Naive thymus-derived CD8-positive, alpha-beta T cell (primary cell): ENCODE measurements at regions not wholly inside any gene's neighbourhood (a gene's known extent, or its start where the extent isn't known, plus 50 kb on each side); places are given as distances from the start of the nearest gene placed in this dataset.
"Not testable (repeated sequence)": the region's sequence is repeated elsewhere in the genome, so short reads cannot be mapped to it uniquely, and the experiment has no call there.

Experiments used
- ATAC-seq, 2 donors: fragments of 150-1000 bp; cut with Tn5 transposase in 1 of 2; sonication (Bioruptor Pico), chemical (Tn5 transposase) in 1 of 2; 1 replicate in 1 of 2; 2 replicates in 1 of 2; pipeline ENCODE4 v1.10.0; 2021; ENCODE audit warnings: mild to moderate bottlenecking in 2 of 2, moderate library complexity in 2 of 2
- POLR2A ChIA-PET: fragments of 350-600 bp; sonication (Branson Sonifier 250); formaldehyde crosslinking; loops from one replicate; lab custom pipeline; 2021; ENCODE audit warnings: antibody characterized with exemption; lab: Charles Lee
- DNase-seq, 10 donors: peaks; one replicate each; pipeline versions ENCODE4 v3.0.0 to v3.0.0-alpha.2; 2020 to 2022
- H3K27ac Mint-ChIP-seq, 10 donors: one replicate each; pipeline ENCODE4 v1.8.0; 2020 to 2022; ENCODE audit warnings: mild to moderate bottlenecking in 10 of 10, mixed read lengths in 10 of 10, moderate library complexity in 4 of 10, inconsistent platforms in 1 of 10
- H3K27me3 Mint-ChIP-seq, 5 donors: one replicate each; pipeline ENCODE4 v1.8.0; 2021 to 2022; ENCODE audit warnings: mixed read lengths in 5 of 5
- H3K36me3 Mint-ChIP-seq, 3 donors: one replicate each; pipeline ENCODE4 v1.8.0; 2020 to 2022; ENCODE audit warnings: mixed read lengths in 3 of 3, mild to moderate bottlenecking in 2 of 3, inconsistent platforms in 1 of 3
- H3K4me1 Mint-ChIP-seq, 4 donors: one replicate each; pipeline ENCODE4 v1.8.0; 2021 to 2022; ENCODE audit warnings: mixed read lengths in 4 of 4
- H3K4me3 Mint-ChIP-seq, 10 donors: one replicate each; pipeline ENCODE4 v1.8.0; 2020 to 2022; ENCODE audit warnings: mild to moderate bottlenecking in 10 of 10, mixed read lengths in 10 of 10, moderate library complexity in 6 of 10, inconsistent platforms in 1 of 10
- H3K9me3 Mint-ChIP-seq, 9 donors: one replicate each; pipeline ENCODE4 v1.8.0; 2020 to 2022; ENCODE audit warnings: mixed read lengths in 9 of 9, mild to moderate bottlenecking in 3 of 9, inconsistent platforms in 1 of 9, moderate library complexity in 1 of 9

DNA sequence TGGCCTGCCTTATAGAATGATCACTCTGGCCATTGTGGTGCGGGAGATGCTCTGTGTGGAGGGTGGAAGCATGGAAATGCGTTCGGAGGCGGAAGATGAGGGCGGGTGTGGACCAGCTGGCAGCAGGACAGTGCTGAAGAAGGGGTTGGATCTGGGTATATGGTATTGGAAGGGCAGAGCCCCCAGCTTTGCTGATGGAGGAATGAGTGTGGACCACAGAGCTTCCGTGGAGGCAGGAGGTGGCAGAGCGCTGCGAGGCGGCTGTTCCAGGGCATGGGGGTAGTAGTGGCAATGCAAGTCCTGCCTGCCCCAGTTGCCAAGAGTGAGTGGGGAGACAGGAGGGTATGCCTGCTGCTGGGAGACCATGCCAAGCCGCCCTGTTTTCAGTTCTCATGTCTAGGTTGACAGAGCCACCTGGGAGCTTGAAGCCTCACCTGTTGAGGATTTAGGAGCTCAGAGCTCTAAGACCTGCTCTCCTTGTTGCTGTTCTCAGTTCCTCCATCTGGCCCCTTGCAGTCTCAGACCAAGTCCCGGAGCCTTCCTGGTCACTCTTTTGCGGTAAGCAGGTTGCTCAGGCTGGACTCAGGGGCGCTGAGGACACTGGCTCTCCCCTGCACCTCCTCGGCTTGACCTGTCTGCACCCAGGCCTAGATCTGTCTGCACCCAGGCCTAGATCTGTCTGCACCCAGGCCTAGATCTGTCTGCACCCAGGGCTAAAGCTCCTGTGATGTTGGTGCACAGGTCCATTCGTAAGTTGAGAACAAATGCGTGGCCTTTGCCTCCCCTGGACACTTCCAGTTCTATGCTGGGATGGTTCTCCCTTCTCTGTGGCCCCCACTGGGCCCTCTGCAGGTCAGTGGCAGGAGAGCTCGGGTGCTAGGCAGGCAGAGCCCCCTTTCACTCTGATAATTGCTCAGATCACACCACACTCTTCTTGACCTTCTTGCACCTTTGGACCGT lies 290.5 kb upstream of the HS6ST1 start:
- H3K9me3 Mint-ChIP-seq, result no peaks in the 10 kb centered on the region
- H3K36me3 Mint-ChIP-seq, result no peaks in the 10 kb centered on the region
- no peak overlapping the region for H3K27ac Mint-ChIP-seq
- peak in 1 of 10 donors; percentile 45 for DNase-seq
- no peak for ATAC-seq
- H3K27me3 Mint-ChIP-seq, result peaks cover 0 to 9% (median 0%) of the 10 kb centered on the region in 5 donors
- POLR2A ChIA-PET, result no interaction called here
- no peak overlapping the region for H3K4me3 Mint-ChIP-seq
- H3K4me1 Mint-ChIP-seq, result no peaks in the 10 kb centered on the region

- H3K4me3 Mint-ChIP-seq, result no peak overlapping the region
- DNase-seq, result no peak
- POLR2A ChIA-PET, result no interaction called here
- H3K9me3 Mint-ChIP-seq, result peaks cover 0 to 2% (median 0%) of the 10 kb centered on the region in 9 donors
- H3K27me3 Mint-ChIP-seq, result peaks cover 0 to 9% (median 0%) of the 10 kb centered on the region in 5 donors
- no peaks in the 10 kb centered on the region for H3K4me1 Mint-ChIP-seq
- H3K27ac Mint-ChIP-seq, result no peak overlapping the region
- no peak for ATAC-seq
- H3K36me3 Mint-ChIP-seq, result no peaks in the 10 kb centered on the region
These were observed 291.8 kb upstream of the HS6ST1 start for GRCh38 chr2:128610496-128610895.

- Mint-ChIP-seq H3K27ac (no peak overlapping the region), H3K36me3 (no peaks in the 10 kb centered on the region), H3K27me3 (peaks cover 0 to 9% (median 0%) of the 10 kb centered on the region in 5 donors), H3K4me1 (no peaks in the 10 kb centered on the region), H3K9me3 (peaks cover 0 to 2% (median 0%) of the 10 kb centered on the region in 9 donors), H3K4me3 (no peak overlapping the region)
- POLR2A ChIA-PET, result no interaction called here
- DNase-seq, result peak in 1 of 10 donors; percentile 24
- ATAC-seq, result no peak
These were observed 293.0 kb upstream of the HS6ST1 start for GRCh38 chr2:128611421-128612320.

GRCh38 chr2:128612628-128613027 lies 294.0 kb upstream of the HS6ST1 start:
- peak in 1 of 10 donors; percentile 16 for DNase-seq
- peaks cover 0 to 9% (median 0%) of the 10 kb centered on the region in 5 donors for H3K27me3 Mint-ChIP-seq
- no peaks in the 10 kb centered on the region for H3K4me1 Mint-ChIP-seq
- peaks cover 0 to 2% (median 0%) of the 10 kb centered on the region in 9 donors for H3K9me3 Mint-ChIP-seq
- no peak overlapping the region for H3K4me3 Mint-ChIP-seq
- POLR2A ChIA-PET, result no interaction called here
- no peak for ATAC-seq
- H3K36me3 Mint-ChIP-seq, result no peaks in the 10 kb centered on the region
- H3K27ac Mint-ChIP-seq, result no peak overlapping the region

GRCh38 chr2:128613351-128613750 lies 294.7 kb upstream of the HS6ST1 start:
- H3K27me3 Mint-ChIP-seq, result peaks cover 0 to 9% (median 0%) of the 10 kb centered on the region in 5 donors
- no peaks in the 10 kb centered on the region for H3K36me3 Mint-ChIP-seq
- peaks cover 0 to 2% (median 0%) of the 10 kb centered on the region in 9 donors for H3K9me3 Mint-ChIP-seq
- H3K4me1 Mint-ChIP-seq, result no peaks in the 10 kb centered on the region
- H3K27ac Mint-ChIP-seq, result no peak overlapping the region
- H3K4me3 Mint-ChIP-seq, result no peak overlapping the region
- POLR2A ChIA-PET, result no interaction called here
- DNase-seq (peak in 1 of 10 donors; percentile 32), ATAC-seq (no peak)

GRCh38 chr2:128613876-128614275 lies 295.2 kb upstream of the HS6ST1 start:
- no peak overlapping the region for H3K27ac Mint-ChIP-seq
- H3K27me3 Mint-ChIP-seq, result peaks cover 0 to 9% (median 0%) of the 10 kb centered on the region in 5 donors
- peaks cover 0 to 2% (median 0%) of the 10 kb centered on the region in 9 donors for H3K9me3 Mint-ChIP-seq

GRCh38 chr2:128614907-128615306 lies 296.2 kb upstream of the HS6ST1 start:
- H3K27me3 Mint-ChIP-seq, H3K36me3 Mint-ChIP-seq, POLR2A ChIA-PET, H3K4me3 Mint-ChIP-seq, H3K9me3 Mint-ChIP-seq, H3K27ac Mint-ChIP-seq, H3K4me1 Mint-ChIP-seq, ATAC-seq: not testable (repeated sequence)
- DNase-seq, result peak in 1 of 10 donors; percentile 7

More at GRCh38 chr2:128613876-128614275, 295.2 kb upstream of the HS6ST1 start:
- POLR2A ChIA-PET, result no interaction called here
- no peak for DNase-seq
- Mint-ChIP-seq H3K4me3 (no peak overlapping the region), H3K4me1 (peaks cover 0 to 3% (median 0%) of the 10 kb centered on the region in 4 donors), H3K36me3 (no peaks in the 10 kb centered on the region)
- ATAC-seq, result no peak

DNA sequence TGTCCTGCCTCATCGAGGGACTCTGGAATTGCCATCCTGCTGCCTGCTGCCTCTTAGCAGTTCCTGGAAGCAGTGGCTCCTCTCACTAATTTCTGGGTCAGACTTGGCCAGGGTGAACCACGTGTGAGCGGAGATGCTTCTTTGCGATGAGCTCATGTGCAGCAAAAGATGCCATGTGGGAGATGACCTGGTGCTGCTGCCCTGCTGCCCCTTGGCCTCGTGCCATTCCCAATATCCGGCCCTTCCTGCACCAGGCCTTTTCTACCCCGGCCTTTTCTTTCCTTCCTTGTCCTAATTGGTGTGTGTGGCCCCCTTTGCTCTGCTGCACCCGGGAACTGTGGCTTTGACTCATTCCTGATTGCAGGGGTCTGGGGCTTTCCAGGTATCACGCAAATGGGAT lies 296.9 kb upstream of the HS6ST1 start:
- Mint-ChIP-seq H3K27me3 (peaks cover 0 to 9% (median 0%) of the 10 kb centered on the region in 5 donors), H3K9me3 (peaks cover 0 to 2% (median 0%) of the 10 kb centered on the region in 9 donors), H3K36me3 (no peaks in the 10 kb centered on the region), H3K4me1 (peaks cover 0 to 3% (median 0%) of the 10 kb centered on the region in 4 donors), H3K27ac (peak overlapping the region in 1 of 10 donors; percentile 70), H3K4me3 (no peak overlapping the region)
- peak in 1 of 10 donors; percentile 14 for DNase-seq
- ATAC-seq, result no peak
- POLR2A ChIA-PET, result no interaction called here

- Mint-ChIP-seq H3K36me3 (no peaks in the 10 kb centered on the region), H3K9me3 (peaks cover 0 to 2% (median 0%) of the 10 kb centered on the region in 9 donors), H3K4me3 (no peak overlapping the region), H3K27me3 (peaks cover 0 to 6% (median 0%) of the 10 kb centered on the region in 5 donors), H3K27ac (no peak overlapping the region), H3K4me1 (peaks cover 0 to 3% (median under 1%) of the 10 kb centered on the region in 4 donors)
- no peak for ATAC-seq
- POLR2A ChIA-PET, result interaction anchor here (0.7 kb wide), 1 partner anchor 37 kb away, joined by 6 read pairs; no protein-coding TSS in a partner anchor
- DNase-seq, result peak in 1 of 10 donors; percentile 45
These were observed 298.4 kb upstream of the HS6ST1 start for GRCh38 chr2:128617029-128617590.

DNA sequence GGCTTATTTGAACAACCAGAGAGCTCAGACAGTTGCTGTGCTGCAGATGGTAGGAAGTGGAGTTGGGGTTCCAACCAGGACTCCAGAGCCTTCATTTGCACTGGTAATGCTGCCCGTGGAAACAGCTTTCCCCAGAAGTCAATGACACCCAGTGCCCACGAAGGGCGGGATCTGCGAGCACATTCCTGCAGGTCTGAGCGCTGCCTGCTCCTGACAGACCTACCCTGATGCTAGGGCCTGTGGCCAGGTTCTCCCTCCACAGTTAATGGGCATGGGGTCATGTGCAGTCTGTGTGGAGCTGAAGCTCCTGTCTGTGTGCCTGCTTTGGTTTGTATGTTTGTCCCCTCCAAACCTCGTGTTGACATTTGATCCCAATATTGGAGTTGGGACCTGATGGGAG lies 299.0 kb upstream of the HS6ST1 start:
- ATAC-seq, result no peak
- H3K27ac Mint-ChIP-seq, result no peak overlapping the region
- H3K9me3 Mint-ChIP-seq, result peaks cover 0 to 2% (median 0%) of the 10 kb centered on the region in 9 donors
- POLR2A ChIA-PET, result no interaction called here
- no peak overlapping the region for H3K4me3 Mint-ChIP-seq
- peaks cover 0 to 3% (median 1%) of the 10 kb centered on the region in 4 donors for H3K4me1 Mint-ChIP-seq
- H3K36me3 Mint-ChIP-seq, result no peaks in the 10 kb centered on the region
- peak in 1 of 10 donors; percentile 30 for DNase-seq
- peaks cover 0 to under 1% (median 0%) of the 10 kb centered on the region in 5 donors for H3K27me3 Mint-ChIP-seq

GRCh38 chr2:128618642-128619041 lies 300.0 kb upstream of the HS6ST1 start:
- DNase-seq, result no peak
- no peak for ATAC-seq
- no peak overlapping the region for H3K4me3 Mint-ChIP-seq
- H3K36me3 Mint-ChIP-seq, result no peaks in the 10 kb centered on the region
- H3K4me1 Mint-ChIP-seq, result peaks cover 0 to 3% (median 1%) of the 10 kb centered on the region in 4 donors
- H3K27ac Mint-ChIP-seq, result no peak overlapping the region
- POLR2A ChIA-PET, result no interaction called here
- peaks cover 0 to 2% (median 0%) of the 10 kb centered on the region in 9 donors for H3K9me3 Mint-ChIP-seq
- no peaks in the 10 kb centered on the region for H3K27me3 Mint-ChIP-seq
